MM.1S (cell line): ENCODE measurements at regions not wholly inside any gene's neighbourhood (a gene's known extent, or its start where the extent isn't known, plus 50 kb on each side); places are given as distances from the start of the nearest gene placed in this dataset.
"Not testable (repeated sequence)": the region's sequence is repeated elsewhere in the genome, so short reads cannot be mapped to it uniquely, and the experiment has no call there.

Experiments used
- DNase-seq: peaks from one replicate; pipeline ENCODE4 v3.0.0-alpha.2; 2015
- H2AFZ ChIP-seq: fragments of 300-600 bp; sonication (generic); 2 replicates; pipeline ENCODE4 v1.6.0; 2016; ENCODE audit warnings: antibody characterized with exemption, low read length
- H3F3A ChIP-seq: fragments of 300-600 bp; sonication (generic); 2 replicates; pipeline ENCODE4 v1.6.1; 2016; ENCODE audit warnings: mild to moderate bottlenecking, antibody characterized with exemption, low read length, moderate library complexity, mixed read lengths; ENCODE audit not compliant: insufficient read depth
- H3K27ac ChIP-seq: fragments of 300-600 bp; sonication (generic); 2 replicates; pipeline ENCODE4 v1.5.1; 2016; ENCODE audit warnings: mild to moderate bottlenecking, low read length
- H3K27me3 ChIP-seq: fragments of 300-600 bp; sonication (generic); replicated peaks from 2 replicates; pipeline ENCODE4 v1.6.0; 2016; ENCODE audit warnings: low read length; ENCODE audit not compliant: insufficient read depth
- H3K36me3 ChIP-seq: fragments of 300-600 bp; sonication (generic); replicated peaks from 2 replicates; pipeline ENCODE4 v1.6.1; 2016; ENCODE audit warnings: mild to moderate bottlenecking, low read length, mixed read lengths; ENCODE audit not compliant: insufficient read depth
- H3K4me1 ChIP-seq: fragments of 300-600 bp; sonication (generic); 2 replicates; pipeline ENCODE4 v1.6.1; 2016; ENCODE audit warnings: low read length, mixed read lengths
- H3K4me2 ChIP-seq: fragments of 300-600 bp; sonication (generic); 2 replicates; pipeline ENCODE4 v1.6.0; 2016; ENCODE audit warnings: low read depth, low read length
- H3K4me3 ChIP-seq: fragments of 300-600 bp; sonication (generic); 2 replicates; pipeline ENCODE4 v1.5.1; 2016; ENCODE audit warnings: low read length, mixed read lengths
- H3K79me2 ChIP-seq: fragments of 300-600 bp; sonication (generic); 2 replicates; pipeline ENCODE4 v1.6.1; 2016; ENCODE audit warnings: mixed run types, low read length, mixed read lengths
- H3K9ac ChIP-seq: fragments of 300-600 bp; sonication (generic); 2 replicates; pipeline ENCODE4 v1.6.1; 2016; ENCODE audit warnings: low read length, mixed read lengths
- H3K9me2 ChIP-seq: fragments of 300-600 bp; sonication (generic); replicated peaks from 2 replicates; pipeline ENCODE4 v1.6.1; 2016; ENCODE audit warnings: mild to moderate bottlenecking, low read length, mixed read lengths; ENCODE audit not compliant: insufficient read depth
- H3K9me3 ChIP-seq: fragments of 300-600 bp; sonication (generic); replicated peaks from 2 replicates; pipeline ENCODE4 v1.6.1; 2016; ENCODE audit warnings: mild to moderate bottlenecking, low read length, mixed read lengths; ENCODE audit not compliant: insufficient read depth
- H4K20me1 ChIP-seq: fragments of 300-600 bp; sonication (generic); 2 replicates; pipeline ENCODE4 v1.6.1; 2016; ENCODE audit warnings: mild to moderate bottlenecking, low read length, moderate library complexity, mixed read lengths; ENCODE audit not compliant: insufficient read depth

DNA sequence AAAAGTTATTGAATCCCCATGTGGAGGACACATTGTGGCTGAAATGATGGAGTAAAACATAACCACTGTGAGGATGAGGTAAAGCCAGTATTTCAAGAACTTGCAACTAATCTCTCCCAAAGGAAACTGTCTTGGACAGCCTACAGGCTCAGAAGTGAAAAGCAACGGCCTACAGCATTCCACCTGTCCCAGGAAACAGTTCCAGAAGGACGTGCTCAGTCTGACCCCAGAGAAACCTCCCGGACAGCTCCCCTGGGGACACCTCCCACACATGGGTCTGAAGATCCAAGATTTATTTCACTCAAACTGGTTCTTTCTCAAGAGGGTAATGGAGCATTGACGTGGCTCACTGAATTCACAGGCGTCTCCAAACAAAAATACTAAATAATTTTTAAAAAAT, 115.0 kb upstream of the VOPP1 start:
- not testable (repeated sequence) for H3K9me3 ChIP-seq, H3K9ac ChIP-seq, H3K79me2 ChIP-seq, H2AFZ ChIP-seq, H3K4me3 ChIP-seq, H3K4me2 ChIP-seq, DNase-seq, H3K9me2 ChIP-seq, H4K20me1 ChIP-seq, H3F3A ChIP-seq, H3K36me3 ChIP-seq, H3K27ac ChIP-seq, H3K4me1 ChIP-seq, H3K27me3 ChIP-seq

DNA sequence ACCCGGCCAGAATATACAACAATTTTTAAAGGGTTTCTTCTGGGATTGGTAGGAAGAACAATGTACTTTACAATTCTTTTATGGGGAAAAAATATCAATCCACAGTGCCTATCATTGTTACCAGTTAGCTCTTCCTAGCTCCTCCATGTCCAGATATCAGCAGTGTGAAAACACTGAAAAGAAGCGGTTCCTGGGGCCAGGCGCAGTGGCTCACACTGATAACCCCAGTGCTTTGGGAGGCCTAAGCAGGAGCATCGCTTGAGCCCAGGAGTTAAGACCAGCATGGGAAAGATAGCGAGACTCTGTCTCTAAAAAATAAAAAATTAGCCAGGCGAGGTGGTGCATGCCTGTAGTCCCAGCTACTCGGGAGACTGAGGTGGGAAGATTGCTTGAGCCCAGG, 114.5 kb upstream of the VOPP1 start:
- not testable (repeated sequence) for H3K4me1 ChIP-seq, H3K9ac ChIP-seq, H3F3A ChIP-seq, H3K4me2 ChIP-seq, DNase-seq, H3K27ac ChIP-seq, H3K27me3 ChIP-seq, H3K36me3 ChIP-seq, H2AFZ ChIP-seq, H3K9me2 ChIP-seq, H3K4me3 ChIP-seq, H4K20me1 ChIP-seq, H3K79me2 ChIP-seq, H3K9me3 ChIP-seq

DNA sequence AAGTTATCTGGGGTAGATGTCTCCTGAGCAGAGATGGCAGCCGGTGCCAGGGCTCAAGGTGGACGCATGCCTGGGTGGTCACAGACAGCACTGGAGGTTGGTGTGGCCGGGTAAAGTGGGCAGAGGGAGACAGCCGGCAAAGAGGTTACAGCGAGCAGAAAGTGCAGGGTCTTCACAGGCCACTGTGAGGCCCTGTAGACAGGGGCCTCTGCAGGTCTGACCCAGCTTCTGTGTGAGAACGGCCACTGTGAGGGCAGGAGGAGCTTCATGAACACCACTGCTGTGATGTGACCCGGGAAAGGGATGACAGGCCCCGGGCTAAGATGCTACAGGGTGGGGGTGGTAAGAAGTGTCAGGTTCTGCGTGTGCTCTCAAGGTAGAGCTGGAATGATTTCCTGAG, 111.2 kb upstream of the VOPP1 start:
- not testable (repeated sequence) for H3K9ac ChIP-seq, H3F3A ChIP-seq, H3K4me3 ChIP-seq, H4K20me1 ChIP-seq, H3K27ac ChIP-seq, H3K9me3 ChIP-seq, DNase-seq, H3K9me2 ChIP-seq, H3K4me1 ChIP-seq, H3K4me2 ChIP-seq, H2AFZ ChIP-seq, H3K27me3 ChIP-seq, H3K79me2 ChIP-seq, H3K36me3 ChIP-seq

DNA sequence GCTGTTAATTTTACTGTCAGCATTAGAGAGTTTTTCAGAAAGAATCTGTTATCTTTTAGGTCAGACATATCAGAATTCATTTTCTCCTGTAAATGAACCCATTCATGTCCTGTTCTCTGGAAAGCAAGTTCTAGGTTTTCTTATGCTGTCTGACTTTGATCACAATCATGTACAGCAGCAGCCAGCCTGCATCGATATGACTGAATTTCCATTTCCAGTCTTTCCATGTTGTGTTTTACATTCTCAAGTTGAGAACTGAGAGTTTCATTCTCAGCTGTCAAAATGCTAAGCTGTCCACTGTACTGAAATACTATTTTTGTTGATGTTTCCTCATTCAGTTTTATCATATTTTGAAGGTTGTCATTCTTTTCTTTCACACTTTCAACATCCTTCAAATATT, 103.3 kb upstream of the VOPP1 start:
- not testable (repeated sequence) for H3K4me2 ChIP-seq, H3K4me1 ChIP-seq, H3K9me3 ChIP-seq, H3K4me3 ChIP-seq, H3K36me3 ChIP-seq, H4K20me1 ChIP-seq, H2AFZ ChIP-seq, H3K79me2 ChIP-seq, H3F3A ChIP-seq, H3K9me2 ChIP-seq, H3K27me3 ChIP-seq, H3K9ac ChIP-seq, H3K27ac ChIP-seq, DNase-seq

DNA sequence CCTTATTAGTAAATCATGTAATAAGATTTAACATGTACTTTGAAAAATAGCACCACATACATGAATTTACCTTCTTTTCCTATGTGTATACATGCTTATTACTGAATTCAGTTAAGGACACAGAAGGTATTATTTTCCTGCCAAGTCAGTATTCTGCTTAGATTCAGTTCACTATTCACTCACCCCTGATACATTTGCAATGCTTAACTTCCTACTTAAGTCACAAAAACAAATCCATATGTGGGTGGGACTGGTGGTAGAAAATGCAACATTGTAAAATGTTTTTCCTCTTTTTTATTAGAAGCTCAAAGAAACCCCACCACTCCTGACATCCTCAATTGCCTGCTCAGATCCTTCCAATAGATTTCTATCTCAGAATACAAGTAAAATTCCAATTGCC, 101.2 kb upstream of the VOPP1 start:
- H3K9me2 ChIP-seq, H3K36me3 ChIP-seq, H3K4me3 ChIP-seq, H4K20me1 ChIP-seq, H3K9ac ChIP-seq, H3F3A ChIP-seq, H3K79me2 ChIP-seq, H3K27me3 ChIP-seq, H3K27ac ChIP-seq, DNase-seq, H2AFZ ChIP-seq, H3K4me2 ChIP-seq, H3K4me1 ChIP-seq, H3K9me3 ChIP-seq: not testable (repeated sequence)

DNA sequence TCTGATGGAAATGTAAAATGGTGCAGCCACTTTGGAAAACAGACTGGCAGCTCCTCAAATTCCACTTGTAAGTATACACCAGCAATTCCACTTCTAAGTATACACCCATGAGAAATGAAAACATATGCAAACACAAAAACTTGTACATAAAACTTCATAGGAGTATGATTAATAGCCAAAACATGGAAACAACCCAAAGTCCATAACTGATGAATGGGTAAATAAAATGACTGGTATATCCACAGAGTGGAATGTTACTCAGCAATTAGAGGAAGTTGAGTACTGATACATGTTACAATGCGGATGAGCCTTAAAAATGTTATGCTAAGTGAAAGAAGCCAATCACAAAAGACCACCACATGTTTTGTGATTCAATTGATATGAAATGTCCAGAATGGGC, 99.8 kb upstream of the VOPP1 start:
- not testable (repeated sequence) for H3K9me3 ChIP-seq, H3K4me3 ChIP-seq, H3K27me3 ChIP-seq, H3K4me1 ChIP-seq, H4K20me1 ChIP-seq, H3K9ac ChIP-seq, H3K4me2 ChIP-seq, H3K9me2 ChIP-seq, H3K36me3 ChIP-seq, H3K27ac ChIP-seq, DNase-seq, H2AFZ ChIP-seq, H3K79me2 ChIP-seq, H3F3A ChIP-seq
